Natural killer cell (primary cell): ENCODE measurements at regions not wholly inside any gene's neighbourhood (a gene's known extent, or its start where the extent isn't known, plus 50 kb on each side); places are given as distances from the start of the nearest gene placed in this dataset.

Experiments used
- ATAC-seq, 3 donors: fragments of 150-1000 bp in 2 of 3; fragments of 200-7000 bp in 1 of 3; cut with Tn5 transposase; 1 replicate in 1 of 3; 2 replicates in 2 of 3; pipeline ENCODE4 v1.10.0; 2021; ENCODE audit warnings: mild to moderate bottlenecking in 2 of 3, moderate library complexity in 2 of 3
- DNase-seq, 2 donors: peaks; one replicate each; pipeline versions ENCODE4 v3.0.0 to v3.0.0-alpha.2; 2013 to 2021; ENCODE audit warnings: mixed read lengths in 1 of 2
- H3K27ac ChIP-seq: one replicate; pipeline ENCODE4 v1.5.1; 2013; ENCODE audit warnings: mild to moderate bottlenecking, low read length
- H3K27me3 ChIP-seq: one replicate; pipeline ENCODE4 v1.6.1; 2013; ENCODE audit warnings: low read length; ENCODE audit not compliant: control insufficient read depth, insufficient read depth
- H3K36me3 ChIP-seq: one replicate; pipeline ENCODE4 v1.6.1; 2013; ENCODE audit warnings: low read length; ENCODE audit not compliant: control insufficient read depth, insufficient read depth
- H3K4me1 ChIP-seq: one replicate; pipeline ENCODE4 v1.6.1; 2013; ENCODE audit warnings: low read length; ENCODE audit not compliant: control insufficient read depth, insufficient read depth
- H3K4me3 ChIP-seq: one replicate; pipeline ENCODE4 v1.5.1; 2013; ENCODE audit warnings: low read length
- H3K9me3 ChIP-seq: one replicate; pipeline ENCODE4 v1.6.1; 2013; ENCODE audit warnings: low read length; ENCODE audit not compliant: control insufficient read depth, insufficient read depth
- H3K27ac Mint-ChIP-seq, 2 donors: one replicate each; pipeline ENCODE4 v1.8.0; 2022; ENCODE audit warnings: mild to moderate bottlenecking in 2 of 2, mixed read lengths in 2 of 2, moderate library complexity in 1 of 2
- H3K27me3 Mint-ChIP-seq, 2 donors: one replicate each; pipeline ENCODE4 v1.8.0; 2022; ENCODE audit warnings: low read depth in 2 of 2, mixed read lengths in 2 of 2
- H3K36me3 Mint-ChIP-seq: one replicate; pipeline ENCODE4 v1.8.0; 2022; ENCODE audit warnings: mixed read lengths
- H3K4me1 Mint-ChIP-seq, 2 donors: one replicate each; pipeline ENCODE4 v1.8.0; 2022; ENCODE audit warnings: mixed read lengths in 2 of 2
- H3K4me3 Mint-ChIP-seq: one replicate; pipeline ENCODE4 v1.8.0; 2022; ENCODE audit warnings: mild to moderate bottlenecking, moderate library complexity, mixed read lengths
- H3K9me3 Mint-ChIP-seq, 2 donors: one replicate each; pipeline ENCODE4 v1.8.0; 2022; ENCODE audit warnings: mixed read lengths in 2 of 2
- CTCF ChIP-seq: fragments of 200-600 bp; IDR thresholded peaks from one replicate; pipeline ENCODE4 v1.8.0; 2022; ENCODE audit warnings: antibody characterized with exemption
- WGBS: methylation state at CpG from one replicate; pipeline ENCODE4 v1.1.7; 2013; ENCODE audit warnings: missing lambda C conversion rate; ENCODE audit not compliant: insufficient coverage; 5-methylcytosine and 5-hydroxymethylcytosine counted together
- intact Hi-C: fragments of 100-400 bp; cut with micrococcal nuclease; formaldehyde crosslinking; loops from one replicate; pipeline ENCODE4 v1.14.2; 2022

GRCh38 chr9:86665416-86665815, 281.9 kb downstream of the GAS1 start:
- Histone ChIP-seq H3K9me3 (no peaks in the 10 kb centered on the region), H3K4me3 (no peak overlapping the region), H3K27ac (no peak overlapping the region), H3K4me1 (peaks cover 16% of the 10 kb centered on the region), H3K36me3 (no peaks in the 10 kb centered on the region), H3K27me3 (no peaks in the 10 kb centered on the region)
- intact Hi-C loops = no loop called here
- Mint-ChIP-seq H3K9me3 (no peaks in the 10 kb centered on the region), H3K4me1 (peaks cover 21% of the 10 kb centered on the region in 2 donors), H3K36me3 (no peaks in the 10 kb centered on the region), H3K27me3 (peaks cover 3 to 20% of the 10 kb centered on the region in 2 donors), H3K27ac (no peak overlapping the region), H3K4me3 (no peak overlapping the region)
- DNase-seq = no peak
- ATAC-seq = no peak
- TF ChIP-seq CTCF = no peak
- WGBS = 77% methylated on average over 1 of the region's 1 CpG

GRCh38 chr9:86664603-86665002, 282.7 kb downstream of the GAS1 start:
- peaks cover 20% of the 10 kb centered on the region for H3K4me1 ChIP-seq
- peaks cover 3 to 20% of the 10 kb centered on the region in 2 donors for H3K27me3 Mint-ChIP-seq
- H3K4me1 Mint-ChIP-seq = peaks cover 29% of the 10 kb centered on the region in 2 donors
- H3K27ac ChIP-seq = no peak overlapping the region
- no peaks in the 10 kb centered on the region for H3K27me3 ChIP-seq
- no peaks in the 10 kb centered on the region for H3K9me3 ChIP-seq
- H3K27ac Mint-ChIP-seq = no peak overlapping the region
- no peak overlapping the region for H3K4me3 Mint-ChIP-seq
- no peaks in the 10 kb centered on the region for H3K36me3 Mint-ChIP-seq
- intact Hi-C loops = no loop called here
- no peaks in the 10 kb centered on the region for H3K36me3 ChIP-seq
- ATAC-seq = no peak
- no peaks in the 10 kb centered on the region for H3K9me3 Mint-ChIP-seq
- no peak overlapping the region for H3K4me3 ChIP-seq
- TF ChIP-seq CTCF = no peak
- 81% methylated on average over 7 of the region's 7 CpGs for WGBS
- no peak for DNase-seq

DNA sequence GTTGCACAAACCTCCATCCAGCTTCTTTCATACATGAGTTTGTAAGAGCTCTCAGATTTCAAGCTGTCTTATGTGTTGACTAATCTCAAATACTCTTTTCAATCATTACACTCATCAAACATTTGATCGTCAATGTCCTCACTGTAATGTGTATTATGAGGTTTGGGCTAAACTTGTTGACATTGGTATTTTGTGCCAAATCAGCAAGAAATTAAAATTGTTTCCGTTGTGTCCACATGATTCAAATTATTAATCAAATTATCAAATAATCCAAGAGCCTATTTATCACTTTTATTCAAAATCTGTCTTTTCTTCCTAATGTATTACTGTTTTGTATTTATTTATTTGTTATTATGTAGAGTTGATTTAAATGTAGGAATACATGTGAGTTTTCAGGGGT, 283.4 kb downstream of the GAS1 start:
- DNase-seq (no peak), ATAC-seq (no peak)
- Mint-ChIP-seq H3K9me3 (no peaks in the 10 kb centered on the region), H3K4me3 (no peak overlapping the region), H3K4me1 (peaks cover 36% of the 10 kb centered on the region in 2 donors), H3K27me3 (peaks cover 3 to 20% of the 10 kb centered on the region in 2 donors), H3K27ac (no peak overlapping the region), H3K36me3 (no peaks in the 10 kb centered on the region)
- Histone ChIP-seq H3K27me3 (no peaks in the 10 kb centered on the region), H3K36me3 (no peaks in the 10 kb centered on the region), H3K9me3 (no peaks in the 10 kb centered on the region), H3K27ac (no peak overlapping the region), H3K4me3 (no peak overlapping the region), H3K4me1 (peaks cover 24% of the 10 kb centered on the region)
- no CpG with 5 or more reads among the region's 2 CpGs for WGBS
- intact Hi-C loops = no loop called here
- TF ChIP-seq CTCF = no peak

- no peaks in the 10 kb centered on the region for H3K36me3 ChIP-seq
- no peak overlapping the region for H3K4me3 ChIP-seq
- peaks cover 2 to 18% of the 10 kb centered on the region in 2 donors for H3K27me3 Mint-ChIP-seq
- H3K4me3 Mint-ChIP-seq = no peak overlapping the region
- peaks cover 24% of the 10 kb centered on the region for H3K4me1 ChIP-seq
- H3K27me3 ChIP-seq = no peaks in the 10 kb centered on the region
- H3K4me1 Mint-ChIP-seq = peaks cover 37% of the 10 kb centered on the region in 2 donors
- no peak for TF ChIP-seq CTCF
- DNase-seq = no peak
- H3K36me3 Mint-ChIP-seq = no peaks in the 10 kb centered on the region
- ATAC-seq = no peak
- WGBS = 80% methylated on average over 1 of the region's 2 CpGs
- intact Hi-C loops = no loop called here
- no peaks in the 10 kb centered on the region for H3K9me3 Mint-ChIP-seq
- H3K27ac Mint-ChIP-seq = no peak overlapping the region
- H3K27ac ChIP-seq = no peak overlapping the region
- no peaks in the 10 kb centered on the region for H3K9me3 ChIP-seq
Observed at GRCh38 chr9:86662890-86663468, 284.3 kb downstream of the GAS1 start.
